ENCODE measurements at regions not wholly inside any gene's neighbourhood (a gene's known extent, or its start where the extent isn't known, plus 50 kb on each side); places are given as distances from the start of the nearest gene placed in this dataset.
"Not testable (repeated sequence)": the region's sequence is repeated elsewhere in the genome, so short reads cannot be mapped to it uniquely, and the experiment has no call there.

- Histone ChIP-seq H3K27me3 (replicated peaks; ENCODE audit: control insufficient read depth, insufficient read depth, low read length) (no peaks in the 10 kb centered on the region), H3K9ac (ENCODE audit: low read length) (no peak overlapping the region), H3K4me1 (ENCODE audit: control insufficient read depth, insufficient read depth, low read length) (no peaks in the 10 kb centered on the region), H3K36me3 (ENCODE audit: control insufficient read depth, insufficient read depth, low read length, severe bottlenecking) (no peaks in the 10 kb centered on the region), H3K9me3 (ENCODE audit: control insufficient read depth, low read length) (no peaks in the 10 kb centered on the region), H3K4me3 (ENCODE audit: low read length) (no peak overlapping the region)
- no peak for DNase-seq (ENCODE audit: low read depth)
These were observed 1239.7 kb upstream of the CELF4 start for GRCh38 chr18:38805256-38805655.

DNA sequence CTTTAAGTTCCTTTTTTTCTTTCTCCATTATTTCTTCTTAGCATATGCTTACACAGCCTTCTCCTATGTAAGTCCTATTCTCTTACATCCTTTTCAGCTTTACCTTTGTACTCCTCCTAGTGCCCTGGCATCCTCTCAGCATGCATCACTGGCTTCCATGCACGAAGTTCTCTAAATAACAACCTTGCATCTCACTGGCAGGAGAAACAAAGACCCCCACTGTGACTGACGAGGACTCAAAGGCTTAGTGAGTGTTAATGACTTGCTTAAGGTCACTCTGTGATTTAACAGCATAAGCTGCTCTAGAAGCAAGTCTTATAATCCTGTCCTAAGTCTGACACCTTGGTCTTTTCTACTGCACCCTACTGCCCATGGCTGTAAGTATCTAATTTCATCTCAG is 1236.0 kb upstream of the CELF4 start:
- Histone ChIP-seq H3K4me1 (ENCODE audit: control insufficient read depth, insufficient read depth, low read length) (no peaks in the 10 kb centered on the region), H3K9ac (ENCODE audit: low read length) (no peak overlapping the region)
- no peak for DNase-seq (ENCODE audit: low read depth)

GRCh38 chr18:38796762-38797161 is 1231.2 kb upstream of the CELF4 start:
- no peaks in the 10 kb centered on the region for H3K9me3 ChIP-seq (ENCODE audit: control insufficient read depth, low read length)

More for the DNA sequence above, 1236.0 kb upstream of the CELF4 start:
- H3K9me3 ChIP-seq (ENCODE audit: control insufficient read depth, low read length) = no peaks in the 10 kb centered on the region
- no peak overlapping the region for H3K4me3 ChIP-seq (ENCODE audit: low read length)
- no peaks in the 10 kb centered on the region for H3K27me3 ChIP-seq (replicated peaks; ENCODE audit: control insufficient read depth, insufficient read depth, low read length)
- H3K36me3 ChIP-seq (ENCODE audit: control insufficient read depth, insufficient read depth, low read length, severe bottlenecking) = no peaks in the 10 kb centered on the region

GRCh38 chr18:38792731-38793130 is 1227.1 kb upstream of the CELF4 start:
- no peaks in the 10 kb centered on the region for H3K4me1 ChIP-seq (ENCODE audit: control insufficient read depth, insufficient read depth, low read length)
- DNase-seq (ENCODE audit: low read depth) = no peak
- H3K4me3 ChIP-seq (ENCODE audit: low read length) = no peak overlapping the region
- no peaks in the 10 kb centered on the region for H3K9me3 ChIP-seq (ENCODE audit: control insufficient read depth, low read length)
- no peaks in the 10 kb centered on the region for H3K36me3 ChIP-seq (ENCODE audit: control insufficient read depth, insufficient read depth, low read length, severe bottlenecking)
- H3K27me3 ChIP-seq (replicated peaks; ENCODE audit: control insufficient read depth, insufficient read depth, low read length) = no peaks in the 10 kb centered on the region
- no peak overlapping the region for H3K9ac ChIP-seq (ENCODE audit: low read length)

More at GRCh38 chr18:38796762-38797161, 1231.2 kb upstream of the CELF4 start:
- no peaks in the 10 kb centered on the region for H3K36me3 ChIP-seq (ENCODE audit: control insufficient read depth, insufficient read depth, low read length, severe bottlenecking)
- H3K27me3 ChIP-seq (replicated peaks; ENCODE audit: control insufficient read depth, insufficient read depth, low read length) = no peaks in the 10 kb centered on the region
- no peaks in the 10 kb centered on the region for H3K4me1 ChIP-seq (ENCODE audit: control insufficient read depth, insufficient read depth, low read length)
- H3K4me3 ChIP-seq (ENCODE audit: low read length) = no peak overlapping the region
- no peak overlapping the region for H3K9ac ChIP-seq (ENCODE audit: low read length)
- DNase-seq (ENCODE audit: low read depth) = no peak

DNA sequence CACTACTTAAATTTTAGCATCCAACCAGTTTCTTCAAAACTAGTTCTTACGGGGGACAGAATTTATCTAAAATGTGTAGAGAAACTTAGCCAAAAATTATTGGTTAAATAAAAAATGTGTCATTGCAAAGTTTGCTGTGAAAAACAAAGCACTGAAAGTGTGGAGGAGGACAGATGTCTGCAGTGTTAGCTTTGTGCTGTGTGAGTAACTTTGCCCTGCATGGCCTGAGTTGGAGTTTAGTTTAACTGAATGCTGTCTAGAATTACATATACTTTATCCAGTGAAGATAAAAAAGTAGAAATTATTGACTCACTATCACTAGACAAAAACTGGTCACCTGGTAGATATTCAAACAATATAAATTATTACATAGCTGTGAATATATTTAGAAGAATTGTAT is 1225.2 kb upstream of the CELF4 start:
- no peak overlapping the region for H3K4me3 ChIP-seq (ENCODE audit: low read length)
- H3K9ac ChIP-seq (ENCODE audit: low read length) = no peak overlapping the region
- no peaks in the 10 kb centered on the region for H3K27me3 ChIP-seq (replicated peaks; ENCODE audit: control insufficient read depth, insufficient read depth, low read length)
- H3K4me1 ChIP-seq (ENCODE audit: control insufficient read depth, insufficient read depth, low read length) = no peaks in the 10 kb centered on the region
- no peak for DNase-seq (ENCODE audit: low read depth)
- H3K9me3 ChIP-seq (ENCODE audit: control insufficient read depth, low read length) = peaks cover 6% of the 10 kb centered on the region
- no peaks in the 10 kb centered on the region for H3K36me3 ChIP-seq (ENCODE audit: control insufficient read depth, insufficient read depth, low read length, severe bottlenecking)

DNA sequence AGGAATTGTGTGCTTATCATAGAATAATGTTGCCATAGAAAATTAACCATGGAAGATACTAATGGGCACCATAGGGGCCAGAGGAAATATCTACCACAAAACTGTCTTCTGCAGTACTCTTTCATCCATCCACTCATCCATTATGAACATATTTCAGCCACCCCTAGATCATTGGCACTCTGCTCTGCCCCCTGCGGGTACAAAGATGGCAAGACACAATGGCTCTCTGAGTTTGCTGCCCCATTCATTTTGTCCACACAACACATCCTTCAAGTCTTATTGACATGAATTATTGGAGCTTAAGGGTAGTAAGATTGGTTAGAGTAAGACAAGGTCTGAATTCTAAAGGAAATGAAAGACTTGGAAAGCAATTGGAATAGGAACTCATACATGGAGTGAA is 1224.7 kb upstream of the CELF4 start:
- no peak overlapping the region for H3K9ac ChIP-seq (ENCODE audit: low read length)
- no peaks in the 10 kb centered on the region for H3K4me1 ChIP-seq (ENCODE audit: control insufficient read depth, insufficient read depth, low read length)
- H3K36me3 ChIP-seq (ENCODE audit: control insufficient read depth, insufficient read depth, low read length, severe bottlenecking) = no peaks in the 10 kb centered on the region
- no peaks in the 10 kb centered on the region for H3K27me3 ChIP-seq (replicated peaks; ENCODE audit: control insufficient read depth, insufficient read depth, low read length)
- DNase-seq (ENCODE audit: low read depth) = no peak
- peaks cover 6% of the 10 kb centered on the region for H3K9me3 ChIP-seq (ENCODE audit: control insufficient read depth, low read length)
- no peak overlapping the region for H3K4me3 ChIP-seq (ENCODE audit: low read length)

GRCh38 chr18:38789141-38789540 is 1223.5 kb upstream of the CELF4 start:
- Histone ChIP-seq H3K4me1 (ENCODE audit: control insufficient read depth, insufficient read depth, low read length) (no peaks in the 10 kb centered on the region), H3K9me3 (ENCODE audit: control insufficient read depth, low read length) (peaks cover 8% of the 10 kb centered on the region), H3K27me3 (replicated peaks; ENCODE audit: control insufficient read depth, insufficient read depth, low read length) (no peaks in the 10 kb centered on the region), H3K4me3 (ENCODE audit: low read length) (no peak overlapping the region), H3K36me3 (ENCODE audit: control insufficient read depth, insufficient read depth, low read length, severe bottlenecking) (no peaks in the 10 kb centered on the region), H3K9ac (ENCODE audit: low read length) (no peak overlapping the region)
- no peak for DNase-seq (ENCODE audit: low read depth)

- Histone ChIP-seq H3K9me3 (ENCODE audit: control insufficient read depth, low read length) (peaks cover 8% of the 10 kb centered on the region), H3K9ac (ENCODE audit: low read length) (no peak overlapping the region), H3K4me1 (ENCODE audit: control insufficient read depth, insufficient read depth, low read length) (no peaks in the 10 kb centered on the region), H3K27me3 (replicated peaks; ENCODE audit: control insufficient read depth, insufficient read depth, low read length) (no peaks in the 10 kb centered on the region), H3K4me3 (ENCODE audit: low read length) (no peak overlapping the region), H3K36me3 (ENCODE audit: control insufficient read depth, insufficient read depth, low read length, severe bottlenecking) (no peaks in the 10 kb centered on the region)
- no peak for DNase-seq (ENCODE audit: low read depth)
These were observed 1221.3 kb upstream of the CELF4 start for GRCh38 chr18:38786906-38787305.

DNA sequence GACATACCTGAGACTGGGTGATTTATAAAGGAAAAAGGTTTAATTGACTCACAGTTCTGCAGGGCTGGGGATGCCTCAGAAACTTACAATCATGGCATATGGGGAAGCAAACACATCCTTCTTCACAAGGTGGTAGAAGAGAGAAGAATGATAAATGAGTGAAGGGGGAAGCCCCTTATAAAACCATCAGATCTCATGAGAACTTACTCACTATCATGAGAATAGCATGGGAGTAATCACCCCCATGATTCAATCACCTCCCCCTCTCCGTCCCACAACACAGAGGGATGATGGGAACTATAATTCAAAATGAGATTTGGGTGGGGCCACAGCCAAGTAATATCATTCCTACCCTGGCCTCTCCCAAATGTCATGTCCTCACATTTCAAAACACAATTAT is 1206.0 kb upstream of the CELF4 start:
- H3K27me3 ChIP-seq (replicated peaks; ENCODE audit: control insufficient read depth, insufficient read depth, low read length); H3K4me1 ChIP-seq (ENCODE audit: control insufficient read depth, insufficient read depth, low read length); H3K4me3 ChIP-seq (ENCODE audit: low read length); H3K9me3 ChIP-seq (ENCODE audit: control insufficient read depth, low read length); DNase-seq (ENCODE audit: low read depth); H3K9ac ChIP-seq (ENCODE audit: low read length); H3K36me3 ChIP-seq (ENCODE audit: control insufficient read depth, insufficient read depth, low read length, severe bottlenecking): not testable (repeated sequence)

GRCh38 chr18:38768504-38768903 is 1202.9 kb upstream of the CELF4 start:
- H3K9ac ChIP-seq (ENCODE audit: low read length) = no peak overlapping the region
- H3K27me3 ChIP-seq (replicated peaks; ENCODE audit: control insufficient read depth, insufficient read depth, low read length) = no peaks in the 10 kb centered on the region
- no peaks in the 10 kb centered on the region for H3K36me3 ChIP-seq (ENCODE audit: control insufficient read depth, insufficient read depth, low read length, severe bottlenecking)
- DNase-seq (ENCODE audit: low read depth) = no peak
- no peak overlapping the region for H3K4me3 ChIP-seq (ENCODE audit: low read length)
- H3K9me3 ChIP-seq (ENCODE audit: control insufficient read depth, low read length) = no peaks in the 10 kb centered on the region
- no peaks in the 10 kb centered on the region for H3K4me1 ChIP-seq (ENCODE audit: control insufficient read depth, insufficient read depth, low read length)

GRCh38 chr18:38759457-38759856 is 1193.9 kb upstream of the CELF4 start:
- Histone ChIP-seq H3K36me3 (ENCODE audit: control insufficient read depth, insufficient read depth, low read length, severe bottlenecking) (no peaks in the 10 kb centered on the region), H3K9ac (ENCODE audit: low read length) (no peak overlapping the region), H3K4me1 (ENCODE audit: control insufficient read depth, insufficient read depth, low read length) (no peaks in the 10 kb centered on the region), H3K27me3 (replicated peaks; ENCODE audit: control insufficient read depth, insufficient read depth, low read length) (no peaks in the 10 kb centered on the region), H3K4me3 (ENCODE audit: low read length) (no peak overlapping the region), H3K9me3 (ENCODE audit: control insufficient read depth, low read length) (no peaks in the 10 kb centered on the region)
- no peak for DNase-seq (ENCODE audit: low read depth)

DNA sequence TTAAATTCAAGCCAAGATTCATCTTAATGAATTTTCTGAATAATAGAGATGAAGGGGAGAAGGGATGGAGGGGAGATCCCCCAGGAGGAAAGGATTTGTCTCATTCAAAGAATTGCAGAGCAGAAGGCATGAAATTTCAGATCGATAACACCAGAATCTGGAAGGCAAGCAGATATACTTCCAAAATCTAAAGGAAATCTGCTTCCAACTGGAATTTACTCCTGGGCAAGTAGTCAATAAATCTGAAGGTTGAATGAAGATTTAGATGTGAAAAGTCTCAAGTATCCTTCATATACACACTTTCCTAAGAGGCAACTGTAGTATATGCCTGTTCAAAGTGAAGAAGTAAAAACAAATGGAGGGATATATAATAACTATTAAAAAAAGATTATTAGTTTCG is 1190.8 kb upstream of the CELF4 start:
- Histone ChIP-seq H3K36me3 (ENCODE audit: control insufficient read depth, insufficient read depth, low read length, severe bottlenecking) (no peaks in the 10 kb centered on the region), H3K4me3 (ENCODE audit: low read length) (no peak overlapping the region), H3K4me1 (ENCODE audit: control insufficient read depth, insufficient read depth, low read length) (no peaks in the 10 kb centered on the region), H3K9ac (ENCODE audit: low read length) (no peak overlapping the region), H3K9me3 (ENCODE audit: control insufficient read depth, low read length) (no peaks in the 10 kb centered on the region), H3K27me3 (replicated peaks; ENCODE audit: control insufficient read depth, insufficient read depth, low read length) (no peaks in the 10 kb centered on the region)
- DNase-seq (ENCODE audit: low read depth) = no peak
